HUES64 (cell line): ENCODE measurements at regions not wholly inside any gene's neighbourhood (a gene's known extent, or its start where the extent isn't known, plus 50 kb on each side); places are given as distances from the start of the nearest gene placed in this dataset.

Source experiments
- H3K27ac ChIP-seq: 2 replicates; pipeline ENCODE4 v1.7.0; 2013; ENCODE audit warnings: low read depth, low read length, inconsistent platforms
- H3K27me3 ChIP-seq: 2 replicates; pipeline ENCODE4 v1.6.1; 2013; ENCODE audit warnings: mild to moderate bottlenecking, low read length; ENCODE audit not compliant: insufficient read depth
- H3K36me3 ChIP-seq: 2 replicates; pipeline ENCODE4 v1.6.1; 2013; ENCODE audit warnings: mild to moderate bottlenecking, low read length; ENCODE audit not compliant: insufficient read depth
- H3K4me1 ChIP-seq: 2 replicates; pipeline ENCODE4 v1.6.1; 2013; ENCODE audit warnings: mild to moderate bottlenecking, low read length, moderate library complexity; ENCODE audit not compliant: insufficient read depth
- H3K4me3 ChIP-seq: 2 replicates; pipeline ENCODE4 v1.5.1; 2013; ENCODE audit warnings: mild to moderate bottlenecking, low read length, moderate library complexity
- H3K9ac ChIP-seq: 2 replicates; pipeline ENCODE4 v1.6.1; 2013; ENCODE audit warnings: mild to moderate bottlenecking, low read depth, low read length
- H3K9me3 ChIP-seq: 2 replicates; pipeline ENCODE4 v1.6.1; 2013; ENCODE audit warnings: low read depth, low read length; ENCODE audit not compliant: insufficient read depth
- WGBS: fragments of 150-250, 120-280 bp; methylation state at CpG from one replicate; pipeline ENCODE4 v1.1.7; 2013; ENCODE audit warnings: missing lambda C conversion rate; 5-methylcytosine and 5-hydroxymethylcytosine counted together

DNA sequence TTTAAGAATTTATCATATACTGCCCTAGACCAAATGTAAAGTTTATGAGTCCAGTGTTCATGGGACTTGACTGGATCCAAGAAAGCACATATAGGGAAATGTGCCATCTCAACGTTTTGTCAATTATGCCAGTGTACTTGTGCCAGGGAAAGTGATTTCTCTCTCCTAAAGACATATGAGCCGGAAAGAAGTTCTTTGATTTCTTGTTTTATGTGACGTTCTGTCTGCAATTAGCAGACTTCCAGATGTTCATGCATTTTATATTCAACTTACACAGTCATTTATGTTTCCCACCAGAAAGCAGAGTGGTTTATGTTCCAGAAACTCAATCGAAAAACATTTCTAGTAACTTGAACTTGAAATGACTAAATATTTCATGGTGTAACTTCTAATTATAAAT lies 203.8 kb downstream of the FAM170A start:
- Histone ChIP-seq H3K36me3 (no peaks in the 10 kb centered on the region), H3K9me3 (no peaks in the 10 kb centered on the region), H3K9ac (no peak overlapping the region), H3K27me3 (no peaks in the 10 kb centered on the region), H3K4me1 (no peaks in the 10 kb centered on the region), H3K27ac (no peak overlapping the region), H3K4me3 (no peak overlapping the region)
- WGBS, result 98% methylated on average over 3 of the region's 4 CpGs

DNA sequence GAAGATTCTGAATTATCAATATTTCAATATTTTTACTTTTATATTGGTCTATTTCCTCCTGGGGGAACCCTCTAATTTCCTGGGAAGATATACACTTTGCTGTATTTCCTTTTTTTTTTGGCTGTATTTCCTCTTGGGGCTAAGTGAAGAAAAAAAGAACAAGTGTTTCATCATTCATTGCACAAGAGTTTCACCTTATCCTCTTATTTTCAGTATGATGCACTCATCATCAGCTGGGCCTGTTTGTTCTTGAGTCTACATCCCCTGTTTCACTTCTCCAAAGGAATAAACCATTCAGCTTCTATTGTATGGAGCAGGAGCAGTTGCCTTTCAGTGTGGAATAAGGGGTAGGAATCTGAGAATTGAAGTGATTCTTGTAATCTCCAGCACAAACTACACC lies 210.8 kb downstream of the FAM170A start:
- Histone ChIP-seq H3K27me3 (no peaks in the 10 kb centered on the region), H3K4me1 (no peaks in the 10 kb centered on the region), H3K9me3 (no peaks in the 10 kb centered on the region), H3K27ac (no peak overlapping the region), H3K36me3 (no peaks in the 10 kb centered on the region), H3K9ac (no peak overlapping the region), H3K4me3 (no peak overlapping the region)

DNA sequence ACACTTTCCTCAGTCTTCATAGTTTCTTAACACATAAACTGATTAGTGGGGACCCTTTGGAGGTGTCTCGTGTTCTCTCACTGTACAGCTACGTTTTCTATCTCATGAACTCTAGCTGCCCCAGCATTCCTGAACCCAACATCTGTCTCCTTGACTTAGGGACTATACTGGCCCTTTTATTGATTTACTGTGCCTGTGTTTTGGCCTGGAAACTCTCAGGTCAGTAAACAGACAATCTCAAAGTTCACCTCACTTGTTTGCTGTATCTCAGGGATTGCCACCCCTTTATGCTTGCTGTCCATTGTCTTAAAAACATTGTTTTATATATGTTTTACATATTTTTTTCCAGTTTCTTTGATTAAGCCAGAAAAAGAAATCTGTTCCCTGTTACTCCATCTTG lies 222.8 kb downstream of the FAM170A start:
- WGBS, result 87% methylated on average over 2 of the region's 2 CpGs
- H3K9ac ChIP-seq, result no peak overlapping the region
- no peak overlapping the region for H3K27ac ChIP-seq
- H3K9me3 ChIP-seq, result no peaks in the 10 kb centered on the region
- no peaks in the 10 kb centered on the region for H3K27me3 ChIP-seq
- H3K4me1 ChIP-seq, result no peaks in the 10 kb centered on the region
- H3K4me3 ChIP-seq, result no peak overlapping the region
- H3K36me3 ChIP-seq, result no peaks in the 10 kb centered on the region

DNA sequence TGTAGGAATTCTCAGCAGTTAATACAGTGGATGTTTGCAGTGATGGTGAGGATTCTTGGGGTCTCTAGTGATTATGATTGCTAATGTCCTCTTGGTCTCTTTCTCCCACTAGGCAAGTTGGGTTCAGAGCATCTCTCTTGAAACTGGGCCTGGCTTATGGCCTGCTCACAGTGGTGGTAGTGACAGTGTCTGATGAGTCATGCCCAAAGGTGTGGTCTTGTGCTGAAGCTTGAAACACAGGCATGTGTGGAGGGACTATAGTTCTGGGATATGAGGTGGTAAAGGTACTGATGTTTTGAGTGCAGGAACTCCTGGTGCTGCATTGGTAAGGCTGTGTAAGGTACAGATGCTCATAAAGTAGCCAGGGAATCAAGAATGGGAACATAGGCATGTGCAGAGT lies 231.1 kb downstream of the FAM170A start:
- Histone ChIP-seq H3K9ac (no peak overlapping the region), H3K4me1 (peaks cover 5% of the 10 kb centered on the region; the same call in 1 of the 2 replicates)

DNA sequence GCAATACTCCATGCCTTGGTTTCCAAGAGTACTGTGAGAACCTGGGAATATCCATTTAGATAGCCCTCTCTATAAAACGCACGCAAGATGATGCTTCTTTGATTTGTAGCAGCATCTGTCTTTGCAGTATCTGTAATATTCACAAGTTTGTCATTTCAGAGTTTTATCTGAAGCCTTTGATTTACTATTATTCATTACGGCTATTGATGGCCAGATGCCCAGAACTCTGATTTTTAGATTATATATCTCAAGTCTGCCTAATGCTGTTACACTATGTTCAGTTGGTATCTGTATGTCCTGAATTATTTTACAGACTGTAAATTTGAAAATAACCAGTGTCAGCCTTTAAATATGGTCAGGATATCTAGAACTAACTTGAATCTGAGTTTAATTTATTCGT lies 233.3 kb downstream of the FAM170A start:
- no peak overlapping the region for H3K27ac ChIP-seq
- H3K36me3 ChIP-seq, result no peaks in the 10 kb centered on the region
- no peak overlapping the region for H3K4me3 ChIP-seq
- no peaks in the 10 kb centered on the region for H3K27me3 ChIP-seq
- WGBS, result 98% methylated on average over 4 of the region's 4 CpGs
- H3K9ac ChIP-seq, result no peak overlapping the region
- no peaks in the 10 kb centered on the region for H3K9me3 ChIP-seq
- H3K4me1 ChIP-seq, result peaks cover 5% of the 10 kb centered on the region; the same call in 1 of the 2 replicates

More for the DNA sequence above, 231.1 kb downstream of the FAM170A start:
- no peaks in the 10 kb centered on the region for H3K27me3 ChIP-seq
- no peak overlapping the region for H3K27ac ChIP-seq
- no peak overlapping the region for H3K4me3 ChIP-seq
- no peaks in the 10 kb centered on the region for H3K36me3 ChIP-seq
- H3K9me3 ChIP-seq, result no peaks in the 10 kb centered on the region

DNA sequence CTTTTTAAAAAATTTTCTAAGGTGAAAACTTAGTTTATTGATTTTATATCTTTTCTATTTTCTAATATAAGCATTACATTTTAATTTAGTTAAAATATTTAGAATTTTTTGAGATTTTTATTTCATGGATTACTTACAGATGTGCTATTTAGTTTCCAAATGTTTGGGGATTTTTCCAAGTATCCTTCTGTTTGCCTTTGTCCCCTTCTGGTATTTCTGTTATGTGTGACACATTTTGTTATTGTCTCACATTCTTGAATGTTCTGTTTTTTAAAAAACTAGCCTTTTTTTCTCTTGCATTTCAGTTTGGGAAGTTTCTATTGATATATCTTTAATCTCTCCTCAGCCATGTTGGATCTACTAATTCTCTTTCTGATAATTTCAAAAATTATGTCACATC lies 234.9 kb downstream of the FAM170A start:
- Histone ChIP-seq H3K4me3 (no peak overlapping the region), H3K36me3 (no peaks in the 10 kb centered on the region), H3K27ac (no peak overlapping the region), H3K9ac (no peak overlapping the region), H3K27me3 (no peaks in the 10 kb centered on the region), H3K4me1 (peaks cover 5% of the 10 kb centered on the region; the same call in 1 of the 2 replicates), H3K9me3 (no peaks in the 10 kb centered on the region)

DNA sequence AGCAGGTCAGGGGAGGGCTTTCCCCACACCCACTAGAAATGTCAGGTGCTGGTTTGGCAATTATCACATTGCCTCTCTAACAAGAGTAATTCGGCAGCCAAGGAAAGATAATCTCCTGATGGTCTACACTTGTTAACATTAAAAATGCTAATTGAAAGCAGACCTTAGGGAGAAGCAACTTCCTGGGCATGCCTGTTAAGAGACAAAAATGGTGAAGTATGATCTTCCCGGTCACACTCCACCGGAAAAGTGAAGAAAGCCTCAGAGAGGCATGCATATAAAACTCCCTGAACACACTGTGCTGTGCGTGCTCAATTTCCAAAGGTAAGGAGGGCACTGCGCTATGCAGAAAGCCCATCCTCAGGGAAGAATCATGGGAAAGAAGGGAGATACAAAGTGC lies 244.3 kb downstream of the FAM170A start:
- 86% methylated on average over 5 of the region's 5 CpGs for WGBS
- Histone ChIP-seq H3K27ac (no peak overlapping the region), H3K9ac (no peak overlapping the region)

DNA sequence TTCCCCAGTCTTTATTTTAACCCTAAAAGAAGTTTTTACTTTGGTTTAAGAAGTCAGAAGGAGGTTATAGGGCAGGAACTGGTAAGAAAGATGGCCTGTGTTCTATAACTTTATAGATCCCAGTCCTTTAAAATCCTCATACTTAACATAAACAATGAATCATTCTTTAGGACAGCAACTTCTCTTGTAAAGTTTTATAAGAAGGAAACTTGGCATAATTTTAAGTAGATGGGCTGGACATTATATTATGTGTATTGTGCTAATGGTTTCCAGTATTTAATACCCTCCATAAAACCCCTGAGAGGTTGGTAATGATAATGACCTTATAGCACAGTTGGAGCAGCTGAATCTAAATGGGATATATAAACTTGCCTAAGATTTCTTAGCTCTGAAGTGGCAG lies 247.2 kb downstream of the FAM170A start:
- Histone ChIP-seq H3K4me1 (peaks cover 9% of the 10 kb centered on the region; the same call in 1 of the 2 replicates), H3K36me3 (no peaks in the 10 kb centered on the region), H3K4me3 (no peak overlapping the region), H3K27me3 (no peaks in the 10 kb centered on the region), H3K27ac (no peak overlapping the region), H3K9ac (no peak overlapping the region), H3K9me3 (no peaks in the 10 kb centered on the region)

More for the DNA sequence above, 244.3 kb downstream of the FAM170A start:
- peaks cover 4% of the 10 kb centered on the region; the same call in 1 of the 2 replicates for H3K4me1 ChIP-seq
- no peaks in the 10 kb centered on the region for H3K27me3 ChIP-seq
- no peak overlapping the region for H3K4me3 ChIP-seq
- no peaks in the 10 kb centered on the region for H3K9me3 ChIP-seq
- H3K36me3 ChIP-seq, result no peaks in the 10 kb centered on the region

DNA sequence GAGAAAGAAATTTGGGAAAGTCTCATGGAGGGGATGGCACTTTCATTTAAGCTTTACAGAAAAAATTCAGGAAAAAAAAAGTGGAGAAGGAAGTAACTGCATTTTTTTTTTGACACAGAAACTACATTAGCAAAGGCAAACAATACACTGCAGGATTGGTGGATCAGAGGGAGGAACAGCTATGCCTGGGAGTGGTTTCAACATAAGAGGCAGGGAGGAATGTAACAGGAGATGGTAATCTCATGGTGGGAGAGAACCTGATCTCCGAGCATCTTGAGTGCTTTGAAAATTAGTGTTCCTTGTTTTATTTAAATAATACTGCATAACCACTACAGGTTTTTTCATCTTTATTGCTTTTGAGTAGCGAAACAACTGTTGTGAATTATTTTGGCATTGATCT lies 249.4 kb downstream of the FAM170A start:
- no peak overlapping the region for H3K9ac ChIP-seq
- peaks cover 9% of the 10 kb centered on the region; the same call in 1 of the 2 replicates for H3K4me1 ChIP-seq
- H3K36me3 ChIP-seq, result no peaks in the 10 kb centered on the region
- no peaks in the 10 kb centered on the region for H3K9me3 ChIP-seq
- H3K27me3 ChIP-seq, result no peaks in the 10 kb centered on the region
- H3K27ac ChIP-seq, result no peak overlapping the region
- no CpG with 5 or more reads among the region's 2 CpGs for WGBS
- no peak overlapping the region for H3K4me3 ChIP-seq

DNA sequence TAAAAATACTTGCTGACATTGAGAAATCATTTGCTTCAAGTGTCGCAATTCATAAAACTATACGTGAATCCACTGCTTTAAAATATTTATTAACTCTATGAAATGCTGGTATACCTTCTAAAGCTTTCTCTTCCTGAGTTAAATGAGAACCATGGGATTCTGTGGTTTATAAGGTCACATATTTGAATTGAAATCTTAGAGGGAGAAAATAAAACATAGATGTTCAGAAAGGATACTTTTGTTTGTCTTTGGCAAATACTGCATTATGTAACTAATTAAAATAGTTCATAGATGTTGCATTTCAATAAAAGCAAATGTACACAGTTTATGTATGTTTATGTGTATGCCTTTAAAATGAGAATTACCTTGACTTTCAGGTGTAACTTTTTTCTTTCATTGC lies 250.1 kb downstream of the FAM170A start:
- 100% methylated on average over 2 of the region's 2 CpGs for WGBS
- H3K9me3 ChIP-seq, result no peaks in the 10 kb centered on the region
- no peaks in the 10 kb centered on the region for H3K36me3 ChIP-seq
- H3K27ac ChIP-seq, result no peak overlapping the region
- H3K4me1 ChIP-seq, result peaks cover 9% of the 10 kb centered on the region; the same call in 1 of the 2 replicates
- no peaks in the 10 kb centered on the region for H3K27me3 ChIP-seq
- H3K4me3 ChIP-seq, result no peak overlapping the region
- no peak overlapping the region for H3K9ac ChIP-seq

DNA sequence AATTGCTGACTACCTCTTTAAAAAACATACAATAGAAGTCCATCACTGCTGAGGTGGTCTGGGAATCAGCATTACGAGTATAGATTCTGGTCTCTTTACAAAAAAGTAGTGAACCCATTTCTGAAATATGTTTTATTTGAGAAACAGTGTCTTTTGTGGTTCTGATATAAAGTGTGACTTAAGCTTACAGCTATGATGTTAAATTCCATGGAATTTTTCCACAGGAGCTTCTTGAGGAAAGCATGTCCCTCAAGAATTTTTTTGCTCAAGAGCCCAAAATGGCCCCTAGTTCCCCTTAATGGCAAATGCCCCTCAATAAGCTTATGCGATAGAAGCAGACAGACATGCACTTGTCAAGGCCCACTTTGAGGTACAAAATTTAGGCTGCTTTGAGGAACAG lies 265.7 kb downstream of the FAM170A start:
- Histone ChIP-seq H3K27ac (no peak overlapping the region), H3K9me3 (no peaks in the 10 kb centered on the region), H3K4me1 (no peaks in the 10 kb centered on the region), H3K36me3 (no peaks in the 10 kb centered on the region), H3K9ac (no peak overlapping the region), H3K27me3 (no peaks in the 10 kb centered on the region), H3K4me3 (no peak overlapping the region)
- WGBS, result 49% methylated on average over 2 of the region's 2 CpGs

DNA sequence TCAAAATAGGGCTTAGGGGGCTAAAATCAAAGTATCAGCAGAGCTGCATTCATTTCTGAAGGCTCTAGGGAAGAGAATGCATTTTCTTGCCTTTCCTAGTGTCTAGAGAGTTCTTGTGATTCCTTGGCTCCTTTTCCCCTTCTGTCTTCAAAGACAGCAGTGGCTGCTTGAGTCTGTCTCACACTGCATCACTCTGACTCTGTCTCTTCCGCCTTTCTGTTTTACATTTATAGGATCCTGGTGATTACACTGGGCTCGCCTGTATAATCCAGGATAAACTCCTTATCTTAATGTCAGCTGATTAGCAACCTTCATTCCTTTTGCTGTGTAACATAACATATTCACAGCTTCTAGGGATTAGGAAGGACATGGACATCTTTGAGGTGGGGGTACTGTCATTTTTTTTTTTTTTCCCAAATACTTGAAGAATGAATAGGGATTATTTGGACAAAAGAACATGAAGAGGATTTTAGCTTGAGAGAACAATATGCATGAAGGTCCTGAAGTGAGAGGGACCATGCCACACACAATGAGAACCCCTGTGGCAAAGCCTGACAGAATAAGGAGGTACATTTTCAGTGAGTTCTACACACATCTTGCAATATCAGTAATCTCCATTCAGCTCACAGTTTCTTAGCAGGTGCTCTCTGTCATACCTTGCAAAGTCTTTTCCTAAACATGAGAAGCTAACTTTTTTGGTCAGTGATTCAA lies 267.6 kb downstream of the FAM170A start:
- Histone ChIP-seq H3K27ac (no peak overlapping the region), H3K36me3 (no peaks in the 10 kb centered on the region), H3K9ac (no peak overlapping the region), H3K27me3 (no peaks in the 10 kb centered on the region), H3K4me3 (no peak overlapping the region), H3K4me1 (no peaks in the 10 kb centered on the region), H3K9me3 (no peaks in the 10 kb centered on the region)
- WGBS, result 86% methylated on average over 2 of the region's 2 CpGs
